ENCODE measurements at regions not wholly inside any gene's neighbourhood (a gene's known extent, or its start where the extent isn't known, plus 50 kb on each side); places are given as distances from the start of the nearest gene placed in this dataset.

DNA sequence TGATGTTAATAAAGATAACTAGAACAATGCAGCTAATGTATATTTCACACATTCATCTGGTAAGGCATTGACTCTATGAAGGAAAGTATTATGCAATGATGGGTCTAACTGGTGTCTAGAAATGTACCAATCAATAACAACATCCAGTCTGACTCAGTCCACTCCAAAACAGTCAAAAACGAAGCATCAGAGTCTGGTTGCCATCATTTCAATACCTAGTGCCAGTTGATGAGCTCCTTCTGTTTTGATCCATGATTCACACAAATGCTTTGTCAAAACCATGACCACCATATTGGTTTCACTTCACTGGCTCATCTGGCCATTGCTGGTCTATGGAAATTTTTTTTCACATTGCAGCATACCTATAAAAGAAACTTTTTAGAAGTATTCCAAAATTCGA, 747.2 kb upstream of the TMEM132C start:
- H3K9me3 Mint-ChIP-seq (ENCODE audit: low read depth), result no peaks in the 10 kb centered on the region
- TF ChIP-seq, protein P1, sequence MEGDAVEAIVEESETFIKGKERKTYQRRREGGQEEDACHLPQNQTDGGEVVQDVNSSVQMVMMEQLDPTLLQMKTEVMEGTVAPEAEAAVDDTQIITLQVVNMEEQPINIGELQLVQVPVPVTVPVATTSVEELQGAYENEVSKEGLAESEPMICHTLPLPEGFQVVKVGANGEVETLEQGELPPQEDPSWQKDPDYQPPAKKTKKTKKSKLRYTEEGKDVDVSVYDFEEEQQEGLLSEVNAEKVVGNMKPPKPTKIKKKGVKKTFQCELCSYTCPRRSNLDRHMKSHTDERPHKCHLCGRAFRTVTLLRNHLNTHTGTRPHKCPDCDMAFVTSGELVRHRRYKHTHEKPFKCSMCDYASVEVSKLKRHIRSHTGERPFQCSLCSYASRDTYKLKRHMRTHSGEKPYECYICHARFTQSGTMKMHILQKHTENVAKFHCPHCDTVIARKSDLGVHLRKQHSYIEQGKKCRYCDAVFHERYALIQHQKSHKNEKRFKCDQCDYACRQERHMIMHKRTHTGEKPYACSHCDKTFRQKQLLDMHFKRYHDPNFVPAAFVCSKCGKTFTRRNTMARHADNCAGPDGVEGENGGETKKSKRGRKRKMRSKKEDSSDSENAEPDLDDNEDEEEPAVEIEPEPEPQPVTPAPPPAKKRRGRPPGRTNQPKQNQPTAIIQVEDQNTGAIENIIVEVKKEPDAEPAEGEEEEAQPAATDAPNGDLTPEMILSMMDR (IDR thresholded peaks at IDR 0.05; ENCODE audit: unreplicated experiment), result no peak
- no peak overlapping the region for H3K4me3 Mint-ChIP-seq (ENCODE audit: low read depth)
- DNase-seq (ENCODE audit: low spot score, unreplicated experiment), result no peak
- no peaks in the 10 kb centered on the region for H3K27me3 Mint-ChIP-seq
- no peak overlapping the region for H3K27ac Mint-ChIP-seq
- no peaks in the 10 kb centered on the region for H3K4me1 Mint-ChIP-seq (ENCODE audit: low read depth)
- H3K36me3 Mint-ChIP-seq (ENCODE audit: insufficient read depth), result no peaks in the 10 kb centered on the region

DNA sequence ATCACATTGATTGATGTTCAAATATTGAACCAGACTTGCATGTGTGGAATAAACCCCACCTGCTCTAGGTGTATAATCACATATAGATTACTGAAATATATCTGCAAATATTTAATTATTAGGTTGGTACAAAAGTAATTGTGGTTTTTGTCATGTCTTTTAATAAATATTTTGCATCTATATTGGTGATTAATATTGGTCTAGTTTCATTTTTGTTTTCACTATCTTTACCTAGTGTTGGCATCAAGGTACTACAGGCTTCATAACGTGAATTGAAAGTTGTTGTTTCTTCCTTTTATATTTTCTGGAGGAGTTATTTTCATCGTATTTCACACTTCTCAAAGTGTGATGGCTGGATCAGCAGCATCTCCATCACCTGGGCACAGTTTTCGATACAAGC, 740.0 kb upstream of the TMEM132C start:
- H3K27ac Mint-ChIP-seq, result peak overlapping the region; percentile 13
- peaks cover 10% of the 10 kb centered on the region for H3K4me1 Mint-ChIP-seq (ENCODE audit: low read depth)
- no peak for DNase-seq (ENCODE audit: low spot score, unreplicated experiment)
- H3K27me3 Mint-ChIP-seq, result no peaks in the 10 kb centered on the region
- no peaks in the 10 kb centered on the region for H3K36me3 Mint-ChIP-seq (ENCODE audit: insufficient read depth)
- TF ChIP-seq, protein P1 (IDR thresholded peaks at IDR 0.05; ENCODE audit: unreplicated experiment), result peak; percentile 36
- no peaks in the 10 kb centered on the region for H3K9me3 Mint-ChIP-seq (ENCODE audit: low read depth)
- H3K4me3 Mint-ChIP-seq (ENCODE audit: low read depth), result no peak overlapping the region

DNA sequence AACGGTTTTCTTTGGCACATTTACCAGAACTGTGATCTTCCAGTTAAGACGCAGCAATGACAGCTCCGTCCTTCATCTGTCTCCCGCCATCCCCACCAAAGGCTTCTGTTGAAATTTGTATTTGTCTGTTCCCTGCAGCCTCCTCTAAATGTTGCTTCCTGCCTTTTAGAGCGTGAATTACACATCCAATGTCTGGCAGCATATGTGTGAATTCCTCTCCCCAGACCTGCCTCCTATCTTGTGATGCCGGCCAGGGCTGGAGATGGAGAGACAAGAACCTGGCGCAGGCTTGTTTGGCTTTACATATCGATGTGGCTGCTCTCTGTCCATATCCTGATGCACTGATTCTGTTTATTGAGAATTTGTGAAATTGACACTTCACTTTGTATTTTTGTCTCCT, 738.4 kb upstream of the TMEM132C start:
- no peaks in the 10 kb centered on the region for H3K36me3 Mint-ChIP-seq (ENCODE audit: insufficient read depth)
- no peak overlapping the region for H3K27ac Mint-ChIP-seq
- peaks cover 12% of the 10 kb centered on the region for H3K4me1 Mint-ChIP-seq (ENCODE audit: low read depth)
- H3K27me3 Mint-ChIP-seq, result no peaks in the 10 kb centered on the region
- H3K9me3 Mint-ChIP-seq (ENCODE audit: low read depth), result no peaks in the 10 kb centered on the region
- no peak for DNase-seq (ENCODE audit: low spot score, unreplicated experiment)
- TF ChIP-seq, protein P1 (IDR thresholded peaks at IDR 0.05; ENCODE audit: unreplicated experiment), result no peak
- no peak overlapping the region for H3K4me3 Mint-ChIP-seq (ENCODE audit: low read depth)

DNA sequence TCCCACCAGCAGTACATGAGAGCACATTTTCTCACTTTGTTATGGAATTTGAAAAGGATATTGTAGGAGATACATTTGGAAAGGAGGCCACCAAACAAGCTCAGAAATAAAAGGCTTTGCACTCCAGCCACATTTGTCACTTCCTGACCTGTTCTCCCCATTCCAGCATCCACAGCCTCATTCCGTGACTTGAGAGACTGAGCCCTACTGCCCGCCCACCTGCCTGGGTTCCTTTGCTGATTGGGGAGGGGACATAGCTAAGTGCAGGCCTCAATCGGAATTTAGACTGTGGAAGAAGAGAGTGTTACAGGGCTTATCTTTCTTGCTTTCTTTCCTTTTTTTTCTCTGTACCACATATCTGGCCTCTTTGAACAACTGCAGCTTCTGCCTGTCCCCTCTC, 735.4 kb upstream of the TMEM132C start:
- peaks cover 11% of the 10 kb centered on the region for H3K4me1 Mint-ChIP-seq (ENCODE audit: low read depth)
- no peak for DNase-seq (ENCODE audit: low spot score, unreplicated experiment)
- no peaks in the 10 kb centered on the region for H3K27me3 Mint-ChIP-seq
- peak overlapping the region; percentile 1 for H3K27ac Mint-ChIP-seq
- peaks cover 1% of the 10 kb centered on the region for H3K36me3 Mint-ChIP-seq (ENCODE audit: insufficient read depth)
- TF ChIP-seq, protein P1 (IDR thresholded peaks at IDR 0.05; ENCODE audit: unreplicated experiment), result no peak
- H3K9me3 Mint-ChIP-seq (ENCODE audit: low read depth), result peaks cover 6% of the 10 kb centered on the region
- H3K4me3 Mint-ChIP-seq (ENCODE audit: low read depth), result no peak overlapping the region

DNA sequence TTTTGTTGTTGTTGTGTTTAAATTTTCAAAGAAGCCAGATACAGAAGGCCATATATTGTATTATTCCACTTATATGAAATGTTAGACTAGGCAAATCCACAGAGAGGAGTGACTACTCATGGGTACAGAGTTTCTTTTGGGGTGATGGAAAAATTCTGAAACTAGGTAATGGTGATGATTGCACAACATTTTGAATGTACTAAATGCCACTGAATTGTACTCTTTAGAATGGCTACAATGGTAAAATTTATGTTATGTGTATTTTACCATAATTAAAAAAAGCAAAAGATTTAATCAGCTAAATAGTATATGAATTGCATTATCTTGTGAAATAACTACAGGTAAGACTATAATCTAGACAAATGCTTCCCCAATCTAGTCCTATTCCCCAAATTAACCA, 733.6 kb upstream of the TMEM132C start:
- peaks cover 1% of the 10 kb centered on the region for H3K36me3 Mint-ChIP-seq (ENCODE audit: insufficient read depth)
- H3K27me3 Mint-ChIP-seq, result no peaks in the 10 kb centered on the region
- H3K9me3 Mint-ChIP-seq (ENCODE audit: low read depth), result peaks cover 6% of the 10 kb centered on the region
- TF ChIP-seq, protein P1 (IDR thresholded peaks at IDR 0.05; ENCODE audit: unreplicated experiment), result no peak
- H3K4me3 Mint-ChIP-seq (ENCODE audit: low read depth), result no peak overlapping the region
- no peak overlapping the region for H3K27ac Mint-ChIP-seq
- DNase-seq (ENCODE audit: low spot score, unreplicated experiment), result no peak
- H3K4me1 Mint-ChIP-seq (ENCODE audit: low read depth), result peaks cover 16% of the 10 kb centered on the region

Data from progenitor cell of endocrine pancreas (in vitro differentiated cells).